Stimulated activated CD8-positive, alpha-beta memory T cell treated with anti-CD3 and anti-CD28 coated beads, Interleukin-12 subunit alpha, Interleukin-12 subunit beta, amount 100 ng/mL, for 24 hours (primary cell): ENCODE measurements at regions not wholly inside any gene's neighbourhood (a gene's known extent, or its start where the extent isn't known, plus 50 kb on each side); places are given as distances from the start of the nearest gene placed in this dataset.
"Not testable (repeated sequence)": the region's sequence is repeated elsewhere in the genome, so short reads cannot be mapped to it uniquely, and the experiment has no call there.

ENCODE experiments used
- DNase-seq: peaks from one replicate; pipeline ENCODE4 v3.0.0-alpha.2; 2020; ENCODE audit errors: extremely low read depth

DNA sequence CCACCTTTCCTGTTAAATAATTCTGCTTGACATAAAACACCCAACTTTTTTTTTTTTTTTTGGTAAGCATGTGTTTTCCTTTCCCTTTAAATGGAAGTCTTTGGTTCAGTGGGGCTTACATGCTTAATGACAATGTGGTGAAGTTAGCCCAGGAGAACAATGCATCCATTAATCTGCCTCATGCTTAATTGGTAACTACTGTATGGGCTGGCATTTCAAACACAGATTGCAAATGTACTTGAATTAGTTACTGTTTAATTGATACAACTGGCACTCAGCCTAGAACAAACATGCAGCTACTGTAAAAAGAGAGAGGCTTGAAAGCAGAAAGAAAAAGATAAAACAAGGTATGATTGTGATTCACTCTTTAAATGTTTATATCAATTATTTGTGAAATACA lies 483.6 kb upstream of the NOX3 start:
- no peak for DNase-seq

DNA sequence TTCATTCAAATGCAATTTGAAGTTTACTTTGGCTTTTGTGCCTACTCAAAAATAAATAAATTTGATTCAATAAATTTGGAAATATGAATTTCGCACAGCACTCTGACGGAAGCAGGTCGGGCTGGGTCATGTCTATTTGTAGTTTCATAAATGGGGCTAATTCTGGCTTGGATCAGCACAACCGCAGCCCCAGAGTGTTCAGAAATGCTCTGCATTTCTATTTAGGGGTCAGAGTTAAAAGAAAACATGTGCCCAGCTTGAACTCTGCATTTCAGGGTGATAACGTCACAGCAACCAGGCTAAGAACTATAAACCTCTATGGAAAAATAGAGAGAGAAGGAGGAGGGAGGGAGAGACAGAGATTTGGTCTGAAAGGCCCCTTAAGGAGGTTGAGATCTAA lies 480.9 kb upstream of the NOX3 start:
- DNase-seq = no peak

DNA sequence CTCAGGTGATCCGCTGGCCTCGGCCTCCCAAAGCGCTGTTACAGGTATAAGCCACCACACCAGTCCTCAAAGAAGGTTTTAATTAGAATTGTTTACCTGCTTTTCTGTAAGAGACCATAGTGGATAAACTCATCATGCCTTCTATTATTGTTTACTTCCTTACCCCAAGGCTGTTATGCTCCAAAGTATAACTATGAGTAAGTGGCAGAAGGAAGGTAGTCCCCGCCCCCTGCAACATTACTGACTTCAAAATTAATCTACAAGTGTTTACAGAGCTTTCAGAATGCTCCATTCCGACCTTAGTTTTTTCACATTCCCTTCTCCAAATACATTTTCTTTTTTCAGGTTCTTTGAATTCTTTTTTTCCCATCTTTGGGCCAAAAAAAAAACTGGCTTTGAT lies 480.5 kb upstream of the NOX3 start:
- DNase-seq = no peak

DNA sequence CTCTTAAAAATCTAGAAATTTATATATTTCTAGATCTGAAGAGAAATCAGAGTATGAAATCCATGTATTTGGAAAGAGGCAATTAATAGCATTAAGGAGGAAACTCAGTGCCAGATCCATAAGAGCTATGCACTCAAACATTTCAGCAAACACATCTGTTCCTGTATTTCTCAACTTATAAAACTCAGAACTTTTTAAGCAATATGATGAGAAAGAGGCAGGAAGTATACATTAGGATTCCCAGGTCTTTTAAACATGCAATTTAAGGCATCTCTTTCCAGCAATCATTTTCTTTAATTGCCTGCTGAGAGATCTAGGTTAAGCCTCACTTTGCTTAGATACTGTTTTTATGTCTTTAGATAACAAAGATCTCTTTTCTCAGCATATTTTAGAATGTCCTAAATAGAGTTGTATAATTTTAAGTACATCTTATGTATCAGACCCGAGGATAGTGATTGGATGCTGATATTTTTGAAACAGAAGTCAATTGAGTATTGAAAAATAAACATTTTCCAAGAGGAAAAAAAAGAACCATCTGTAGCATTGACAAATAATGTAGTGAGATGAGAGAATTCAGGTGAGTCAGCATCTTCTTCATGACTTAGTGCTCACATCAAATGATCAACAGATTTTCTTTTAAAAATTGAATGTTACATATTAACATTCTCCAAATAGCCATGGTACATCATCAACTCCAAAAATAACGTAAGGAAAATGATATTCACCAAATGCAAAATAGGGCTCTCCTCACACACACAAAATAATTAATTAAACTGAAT lies 461.4 kb upstream of the NOX3 start:
- DNase-seq = no peak

DNA sequence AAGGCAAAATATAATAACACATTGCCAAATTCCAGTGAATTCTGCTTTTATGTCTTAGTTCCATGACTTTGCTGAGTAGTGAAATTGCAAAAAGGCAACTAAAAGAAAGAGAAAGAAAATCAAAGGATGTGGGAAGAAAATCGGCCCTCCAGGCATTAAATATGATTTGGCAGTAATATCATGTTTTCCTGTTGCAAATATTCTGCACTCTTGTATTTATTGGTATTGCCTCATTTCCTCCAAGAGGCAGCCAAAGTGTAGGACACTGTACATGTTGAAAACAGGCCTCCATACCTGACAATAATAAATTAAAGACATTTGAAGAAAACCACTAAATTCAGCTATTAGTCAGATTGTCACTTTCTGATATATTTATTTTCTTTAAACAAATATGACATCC lies 460.0 kb upstream of the NOX3 start:
- no peak for DNase-seq

DNA sequence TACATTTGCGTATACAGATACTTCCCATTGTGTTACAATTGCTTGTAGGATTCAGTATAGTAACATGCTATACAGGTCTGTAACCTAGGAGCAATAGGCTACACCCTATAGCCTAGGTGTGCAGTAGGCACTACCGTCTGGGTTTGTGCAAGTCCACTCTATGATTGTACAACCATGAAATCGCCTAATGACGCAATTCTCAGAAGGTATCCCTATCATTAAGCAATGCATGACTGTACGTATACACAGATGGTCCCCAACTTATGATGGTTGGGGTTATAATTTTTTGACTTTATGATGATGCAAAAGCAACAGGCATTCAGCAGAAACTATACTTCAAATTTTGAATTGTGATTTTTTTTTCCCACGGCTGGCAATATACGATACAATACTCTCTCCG lies 458.2 kb upstream of the NOX3 start:
- DNase-seq = no peak

DNA sequence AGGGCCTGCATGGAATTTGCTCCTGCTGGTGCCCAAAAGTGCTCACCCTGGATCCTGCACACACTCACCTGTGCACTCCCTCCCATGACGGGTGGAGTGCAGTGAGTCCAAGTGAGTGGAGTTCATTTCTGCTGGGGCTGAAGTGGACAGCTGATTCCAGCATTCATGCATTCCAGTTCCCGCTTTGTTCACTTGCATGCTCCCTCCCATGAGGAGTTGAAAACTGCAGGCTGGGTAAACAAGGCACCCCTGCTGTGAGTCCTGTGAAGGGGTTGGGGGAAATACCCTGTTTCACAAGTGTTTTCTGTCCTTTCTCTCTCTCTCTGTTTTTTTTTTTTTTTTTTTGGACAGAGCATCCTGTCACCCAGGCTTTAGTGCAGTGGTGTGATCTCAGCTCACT lies 454.1 kb upstream of the NOX3 start:
- no peak for DNase-seq

DNA sequence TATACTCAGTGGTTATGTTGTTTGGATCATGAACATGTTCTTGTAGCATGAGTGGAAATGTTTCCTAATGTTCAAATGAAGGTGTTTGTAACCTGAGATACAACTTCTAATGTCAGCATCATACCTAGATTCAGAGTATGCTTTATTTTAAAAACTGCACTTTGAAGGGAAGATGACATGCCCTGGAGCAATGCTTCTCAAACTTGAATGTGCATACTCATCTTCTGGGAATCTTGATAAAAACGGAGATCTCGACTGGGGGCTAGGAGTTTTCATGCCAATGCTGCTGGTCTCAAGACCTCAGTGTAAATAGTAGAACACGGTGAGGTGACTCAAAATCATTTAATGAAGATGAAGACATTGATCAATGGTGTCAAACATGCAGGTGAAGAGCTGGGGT lies 440.0 kb upstream of the NOX3 start:
- no peak for DNase-seq

DNA sequence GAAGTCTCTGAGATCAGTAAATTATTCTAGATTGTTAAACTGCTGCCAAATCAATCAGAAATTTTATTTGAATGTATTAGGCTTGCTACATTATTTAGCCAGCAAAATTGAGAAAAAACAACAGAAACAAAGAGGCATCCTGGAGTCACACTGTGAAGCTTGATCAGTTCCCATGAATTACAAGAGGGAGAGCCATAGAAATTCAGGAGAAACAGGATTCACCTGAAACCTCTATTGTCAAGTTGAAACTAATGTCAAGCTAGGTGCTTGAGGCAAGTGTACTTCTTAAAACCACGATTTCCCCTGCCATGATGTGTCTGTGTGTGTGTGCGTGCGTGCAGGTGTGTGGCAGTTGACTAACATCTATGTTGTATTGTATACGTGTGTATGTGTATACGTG lies 439.1 kb upstream of the NOX3 start:
- no peak for DNase-seq

DNA sequence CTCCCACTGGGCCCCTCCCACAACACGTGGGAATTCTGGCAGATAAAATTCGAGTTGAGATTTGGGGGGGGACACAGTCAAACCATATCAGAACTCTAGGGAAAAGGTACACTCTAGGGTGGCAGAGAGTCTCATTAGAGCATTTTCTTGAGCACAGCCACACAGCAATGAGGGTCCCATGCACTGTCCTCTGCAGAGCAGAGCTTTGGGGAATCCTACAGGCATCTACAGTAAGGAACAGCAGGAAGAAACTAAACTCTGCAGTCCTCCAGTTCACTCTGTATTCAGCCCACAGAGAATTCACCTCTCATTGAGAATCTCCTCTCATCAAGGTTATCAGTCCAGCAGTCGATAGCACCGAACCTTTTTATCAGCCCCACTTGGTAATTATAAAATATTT lies 438.6 kb upstream of the NOX3 start:
- no peak for DNase-seq

DNA sequence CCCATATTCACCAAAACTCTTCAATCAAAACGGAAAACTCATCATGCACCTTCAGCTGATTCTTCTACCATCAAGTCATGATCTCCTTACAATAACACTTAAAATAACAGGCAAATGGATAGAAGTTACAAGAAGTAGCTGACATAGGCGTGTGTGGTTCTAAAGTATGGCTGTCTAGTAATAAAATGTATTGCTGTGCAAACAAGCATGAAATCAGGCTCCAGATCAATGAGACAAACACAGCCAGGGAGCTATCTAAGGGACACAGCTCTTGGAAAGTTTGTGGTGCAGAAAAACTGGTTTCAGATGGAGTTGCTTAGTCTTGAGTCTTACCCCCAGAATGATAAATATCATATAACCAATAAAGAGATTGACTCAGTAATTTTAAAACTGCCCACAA lies 434.8 kb upstream of the NOX3 start:
- DNase-seq = no peak

DNA sequence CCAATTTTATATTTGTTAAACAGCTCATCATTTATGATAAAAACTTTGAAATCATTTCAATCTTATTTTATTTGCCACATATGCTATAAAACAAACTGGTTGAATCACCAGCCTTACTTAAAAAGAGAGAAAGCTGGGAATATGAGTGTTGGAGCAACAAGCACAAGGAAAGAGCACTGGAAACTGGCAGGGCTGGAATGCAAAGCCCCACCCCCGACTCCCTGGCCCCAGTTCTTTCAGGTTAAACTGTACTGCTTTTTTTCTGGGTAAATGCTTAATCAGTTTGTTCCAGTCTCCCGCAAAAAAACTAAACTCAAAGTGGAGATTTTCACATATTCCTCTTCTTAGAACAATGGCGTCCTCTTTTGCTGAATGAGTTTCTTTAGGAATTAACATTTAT lies 433.8 kb upstream of the NOX3 start:
- no peak for DNase-seq

DNA sequence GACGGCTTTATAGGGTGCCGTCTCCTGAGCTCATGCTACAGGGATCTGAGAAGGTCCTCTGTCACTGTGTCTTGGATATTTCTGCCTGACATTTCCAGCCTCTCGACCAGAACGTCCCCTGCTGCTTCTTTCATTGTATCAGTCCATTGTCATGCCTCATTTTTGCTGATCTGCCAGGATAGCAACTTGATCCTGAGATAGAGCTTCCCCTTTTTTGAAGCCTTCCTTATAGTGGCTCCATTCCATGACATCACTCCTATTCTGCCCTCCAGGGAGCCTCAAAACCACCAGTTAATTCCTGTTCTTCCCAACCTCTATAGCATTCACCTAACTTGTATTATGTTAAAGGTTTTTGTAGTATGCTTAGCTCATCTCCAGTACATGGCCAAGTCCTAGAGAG lies 431.8 kb upstream of the NOX3 start:
- no peak for DNase-seq

DNA sequence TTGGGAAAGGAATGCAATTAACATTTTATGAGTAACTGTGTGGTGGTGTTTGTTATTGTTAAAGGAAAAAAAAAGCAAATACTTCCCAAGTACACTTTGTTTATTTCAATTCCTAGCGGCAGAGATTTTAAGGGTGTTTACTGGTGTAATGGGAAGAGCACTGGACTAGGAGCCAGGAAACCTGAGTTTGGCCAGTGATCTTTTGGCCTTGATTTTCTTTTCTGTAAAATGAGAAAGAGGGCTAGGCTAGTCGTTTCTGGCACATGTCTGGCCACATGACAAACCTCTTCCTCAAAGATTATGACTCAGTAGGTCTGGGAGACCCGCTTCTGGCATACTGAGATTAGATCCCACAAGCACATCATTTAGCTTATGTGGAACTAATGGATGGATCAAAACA lies 428.1 kb upstream of the NOX3 start:
- DNase-seq = no peak

DNA sequence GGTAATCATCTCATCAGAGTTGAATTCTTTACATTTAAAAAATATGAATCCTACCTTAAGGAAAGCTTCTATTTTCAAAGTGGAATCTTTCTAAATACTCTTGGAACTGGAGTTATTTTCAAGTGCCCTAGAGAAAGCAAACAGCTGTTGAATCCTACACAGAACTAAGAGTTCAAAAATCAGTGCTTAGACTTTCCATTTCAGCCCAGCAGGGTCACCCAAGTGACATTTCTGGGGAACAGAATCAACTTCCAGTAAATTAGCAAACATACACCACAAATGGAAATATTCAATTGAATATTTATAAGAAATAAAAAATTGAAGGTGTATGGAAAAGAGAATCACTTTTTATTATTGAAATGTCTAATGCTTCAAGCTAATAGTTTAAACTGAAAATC lies 427.7 kb upstream of the NOX3 start:
- no peak for DNase-seq

DNA sequence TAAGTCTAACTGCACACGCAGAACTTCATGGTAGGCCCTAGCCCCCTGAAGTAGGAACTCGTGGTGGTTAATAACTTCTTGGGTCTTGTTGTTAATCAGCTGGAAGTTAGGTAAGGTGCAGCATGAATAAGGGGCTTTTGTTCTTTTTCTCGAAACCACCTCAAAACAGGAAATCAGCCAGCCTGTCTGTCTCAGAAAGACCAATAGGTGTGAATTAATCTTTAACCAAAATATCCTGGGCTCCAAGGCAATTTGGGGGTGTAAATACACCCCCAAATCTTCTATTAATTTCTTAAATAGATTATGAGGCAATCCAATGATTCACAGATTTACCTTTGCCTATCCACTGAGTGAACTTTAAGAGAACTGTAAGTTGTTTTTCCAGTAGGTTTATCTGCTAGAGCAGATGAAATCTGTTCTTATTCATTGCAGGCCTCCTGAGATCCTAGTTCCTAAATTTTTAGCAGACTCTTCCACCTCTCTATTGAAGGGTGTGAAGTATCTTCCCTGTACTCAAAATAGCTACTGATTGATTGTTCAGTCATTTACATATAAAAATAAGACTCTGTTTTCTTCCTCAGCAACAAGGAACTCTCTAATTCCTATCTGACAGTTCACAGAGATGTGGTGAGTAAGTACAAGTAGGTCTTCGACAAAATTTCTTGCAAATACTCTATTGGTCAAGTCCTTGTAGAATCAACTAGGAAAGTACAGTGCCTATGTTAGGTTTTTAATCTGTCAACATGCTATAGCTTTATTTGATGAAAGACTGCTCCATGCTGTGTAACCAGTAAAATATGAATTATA lies 427.1 kb upstream of the NOX3 start:
- DNase-seq = no peak

DNA sequence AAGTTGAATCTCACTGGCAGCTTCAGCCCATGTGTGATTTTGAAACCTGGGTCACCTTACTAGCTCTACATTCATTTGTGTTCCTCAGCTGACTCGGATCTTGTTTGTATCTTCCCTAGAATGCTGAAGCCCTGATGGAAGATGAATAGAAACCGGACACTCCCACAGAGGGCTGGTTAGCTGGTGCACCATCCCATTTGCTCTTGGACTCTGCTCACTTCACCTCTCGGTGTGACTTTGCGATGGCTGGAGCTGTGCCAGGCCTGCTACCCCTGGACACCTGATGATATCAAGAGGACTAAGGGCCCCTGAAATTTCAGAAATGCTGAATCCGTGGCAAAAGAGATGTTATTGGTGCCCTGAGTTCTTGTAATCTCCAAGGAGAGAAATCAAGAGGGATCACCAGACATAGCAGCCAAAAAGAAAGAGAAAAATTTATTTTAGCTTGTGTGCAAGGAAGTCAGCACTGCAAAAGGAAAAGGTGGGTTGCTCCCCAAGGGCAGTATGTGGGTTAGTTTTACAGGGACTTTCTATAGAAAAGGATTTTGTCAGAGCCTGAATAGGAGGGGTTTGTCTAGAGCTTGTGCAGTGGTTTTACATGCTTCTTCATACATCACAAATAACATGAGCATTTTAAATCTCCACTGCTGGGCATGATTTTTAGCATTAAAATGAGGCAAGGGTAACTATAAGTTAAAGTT lies 426.3 kb upstream of the NOX3 start:
- no peak for DNase-seq

DNA sequence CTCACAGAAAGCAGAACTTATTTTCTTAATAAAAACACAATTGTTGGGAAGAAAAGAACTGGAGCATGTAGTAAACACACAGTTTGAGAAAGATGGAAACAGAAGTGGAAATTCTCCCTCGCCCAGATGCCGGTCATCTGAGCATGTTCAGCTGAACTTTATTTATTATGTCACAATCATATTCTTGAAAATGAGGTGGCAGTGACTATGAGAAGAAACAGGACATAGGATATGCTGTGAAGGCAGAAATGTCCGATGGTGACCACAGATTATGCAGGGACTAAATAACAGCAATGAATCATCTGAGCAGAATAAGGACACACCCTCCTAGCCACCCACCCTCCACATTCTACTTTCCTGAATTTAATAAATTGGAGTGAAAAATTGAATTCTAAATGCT lies 425.3 kb upstream of the NOX3 start:
- no peak for DNase-seq

DNA sequence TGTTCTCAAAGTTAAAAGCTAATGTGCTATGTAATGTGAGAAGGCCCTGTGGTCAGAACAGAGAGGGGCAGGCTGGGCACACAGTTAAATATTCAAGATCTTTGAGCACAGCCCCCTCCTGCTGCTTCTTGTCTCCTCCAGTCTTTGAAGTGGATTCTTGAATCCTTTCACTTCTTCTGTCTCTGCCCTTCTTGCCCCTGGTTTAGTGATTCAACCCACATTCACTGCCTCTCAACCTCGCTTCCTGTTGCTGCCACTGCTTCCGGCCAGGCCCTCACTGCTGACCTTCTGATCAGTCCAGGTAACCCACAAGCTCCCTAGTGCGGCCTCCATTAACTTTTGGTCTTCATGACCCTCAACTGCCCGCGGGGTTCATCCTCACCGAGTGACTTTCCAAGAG lies 417.3 kb upstream of the NOX3 start:
- DNase-seq = no peak

DNA sequence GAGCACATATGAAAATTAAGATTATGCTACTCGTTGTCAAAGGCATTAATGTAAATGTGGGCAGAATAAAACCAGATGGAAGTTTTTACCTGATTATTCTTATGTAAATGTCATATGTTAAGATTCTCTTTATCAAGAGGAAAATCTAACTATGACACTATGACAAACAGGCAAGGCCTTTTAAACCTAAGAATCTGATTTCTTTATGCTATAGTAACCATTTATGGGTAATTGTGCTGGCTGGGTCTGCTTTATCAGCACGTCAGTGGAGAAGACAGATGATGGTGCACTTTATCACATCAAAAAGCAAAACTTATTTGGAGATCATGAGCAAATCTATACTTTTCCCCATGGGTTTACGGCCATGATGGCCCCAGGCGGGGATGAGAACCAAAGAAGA lies 412.0 kb upstream of the NOX3 start:
- no peak for DNase-seq

DNA sequence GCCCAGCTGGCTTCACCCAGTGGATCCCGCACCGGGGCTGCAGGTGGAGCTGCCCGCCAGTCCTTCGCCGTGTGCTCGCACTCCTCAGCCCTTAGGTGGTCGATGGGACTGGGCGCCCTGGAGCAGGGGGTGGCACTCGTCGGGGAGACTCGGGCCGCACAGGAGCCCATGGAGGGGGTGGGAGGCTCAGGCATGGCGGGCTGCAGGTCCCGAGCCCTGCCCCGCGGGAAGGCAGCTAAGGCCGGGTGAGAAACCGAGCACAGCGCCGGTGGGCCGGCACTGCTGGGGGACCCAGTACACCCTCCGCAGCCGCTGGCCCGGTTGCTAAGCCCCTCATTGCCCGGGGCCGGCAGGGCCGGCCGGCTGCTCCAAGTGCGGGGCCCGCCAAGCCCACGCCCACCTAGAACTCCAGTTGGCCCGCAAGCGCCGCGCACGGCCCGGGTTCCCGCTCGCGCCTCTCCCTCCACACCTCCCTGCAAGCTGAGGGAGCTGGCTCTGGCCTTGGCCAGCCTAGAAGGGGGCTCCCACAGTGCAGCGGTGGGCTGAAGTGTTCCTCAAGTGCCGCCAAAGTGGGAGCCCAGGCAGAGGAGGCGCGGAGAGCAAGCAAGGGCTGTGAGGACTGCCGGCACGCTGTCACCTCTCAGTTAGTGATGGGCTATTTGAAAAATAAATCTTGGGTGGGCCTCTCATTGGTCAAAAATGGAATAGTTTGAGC lies 411.2 kb upstream of the NOX3 start:
- DNase-seq = not testable (repeated sequence)

DNA sequence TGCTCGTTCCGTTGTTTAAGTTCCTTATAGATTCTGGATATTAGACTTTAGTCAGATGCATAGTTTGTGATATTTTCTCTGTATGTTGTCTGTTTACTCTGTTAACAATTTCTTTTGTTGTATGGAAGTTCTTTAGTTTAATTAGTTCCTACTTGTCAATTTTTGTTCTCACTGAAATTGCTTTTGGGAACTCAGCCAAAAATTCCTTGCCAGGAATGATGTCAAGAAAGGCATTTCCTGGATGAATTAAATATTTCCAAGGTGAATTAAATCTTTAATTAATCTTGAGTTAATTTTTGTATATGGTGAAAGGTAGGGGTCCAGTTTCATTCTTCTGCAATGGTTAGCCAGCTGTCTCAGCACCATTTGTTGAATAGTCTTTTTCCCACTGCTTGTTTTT lies 406.2 kb upstream of the NOX3 start:
- DNase-seq = no peak
